WERI-Rb-1 (cell line): ENCODE measurements at regions not wholly inside any gene's neighbourhood (a gene's known extent, or its start where the extent isn't known, plus 50 kb on each side); places are given as distances from the start of the nearest gene placed in this dataset.

Source experiments
- DNase-seq: peaks from one replicate; pipeline ENCODE4 v3.0.0-alpha.2; 2020
- H3K27ac ChIP-seq: fragments of 250-450 bp; sonication (Bioruptor Pico); 2 replicates; pipeline ENCODE4 v1.5.1; 2020; ENCODE audit warnings: mild to moderate bottlenecking, moderate library complexity
- H3K27me3 ChIP-seq: fragments of 250-450 bp; sonication (Bioruptor Pico); 2 replicates; pipeline ENCODE4 v1.5.1; 2021; ENCODE audit warnings: mild to moderate bottlenecking, low read depth, moderate library complexity; ENCODE audit not compliant: insufficient read depth, severe bottlenecking
- H3K36me3 ChIP-seq: fragments of 250-450 bp; sonication (Bioruptor Pico); 2 replicates; pipeline ENCODE4 v1.5.1; 2020; ENCODE audit warnings: mild to moderate bottlenecking, moderate library complexity
- H3K4me3 ChIP-seq: 2 replicates; pipeline ENCODE4 v1.5.1; 2011; ENCODE audit warnings: low read depth, mild to moderate bottlenecking, control low read depth, low read length
- H3K9me3 ChIP-seq: fragments of 250-450 bp; sonication (Bioruptor Pico); 2 replicates; pipeline ENCODE4 v1.5.1; 2021; ENCODE audit warnings: mild to moderate bottlenecking, moderate library complexity; ENCODE audit not compliant: severe bottlenecking
- TF ChIP-seq, protein P1 (sequence below): IDR thresholded peaks from 2 replicates; pipeline ENCODE4 v1.5.1; 2011; ENCODE audit warnings: low read depth, mild to moderate bottlenecking, control low read depth, inconsistent platforms, low read length

DNA sequence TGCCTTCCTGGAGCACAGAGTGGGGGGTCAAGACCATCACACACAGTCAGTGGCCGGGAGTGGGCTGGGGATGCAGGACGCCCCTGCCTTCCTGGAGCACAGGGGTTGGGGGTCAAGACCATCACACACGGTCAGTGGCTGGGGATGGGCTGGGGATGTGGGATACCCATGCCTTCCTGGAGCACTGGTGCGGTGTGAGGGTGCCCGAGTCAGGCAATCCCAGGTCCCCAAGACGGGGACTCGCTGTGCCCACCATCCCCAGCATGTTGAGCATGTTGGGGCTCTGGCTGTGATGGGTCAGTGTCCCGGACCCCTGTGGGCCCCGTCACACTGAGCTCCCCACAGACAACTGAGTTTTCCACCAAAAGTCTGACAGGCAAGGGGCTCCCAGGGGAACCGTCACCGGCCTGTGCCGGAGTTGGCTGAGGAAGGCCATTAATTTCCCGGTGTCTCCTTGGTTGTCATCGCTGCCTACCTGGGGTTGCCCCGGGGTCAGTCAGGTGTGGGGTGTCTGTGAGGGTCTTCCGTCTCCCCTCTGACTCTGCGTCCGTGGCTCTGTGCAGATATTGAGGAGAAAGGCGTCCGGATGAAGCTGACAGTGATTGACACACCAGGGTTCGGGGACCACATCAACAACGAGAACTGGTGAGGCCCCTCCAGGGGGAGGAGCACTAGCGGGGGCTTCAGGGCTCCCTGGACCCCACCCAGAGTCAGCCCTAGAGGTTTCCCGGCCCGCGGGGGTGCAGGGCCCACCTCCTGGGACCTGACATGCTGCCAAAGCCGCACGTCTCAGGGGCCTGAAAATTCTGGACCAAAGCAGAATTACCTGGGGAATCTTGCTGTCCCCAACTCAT lies 347.1 kb downstream of the SEC14L1 start:
- Histone ChIP-seq H3K36me3 (peaks cover 91% of the 10 kb centered on the region), H3K9me3 (peaks cover 4% of the 10 kb centered on the region), H3K27me3 (no peaks in the 10 kb centered on the region), H3K4me3 (no peak overlapping the region), H3K27ac (no peak overlapping the region)
- TF ChIP-seq, protein P1, sequence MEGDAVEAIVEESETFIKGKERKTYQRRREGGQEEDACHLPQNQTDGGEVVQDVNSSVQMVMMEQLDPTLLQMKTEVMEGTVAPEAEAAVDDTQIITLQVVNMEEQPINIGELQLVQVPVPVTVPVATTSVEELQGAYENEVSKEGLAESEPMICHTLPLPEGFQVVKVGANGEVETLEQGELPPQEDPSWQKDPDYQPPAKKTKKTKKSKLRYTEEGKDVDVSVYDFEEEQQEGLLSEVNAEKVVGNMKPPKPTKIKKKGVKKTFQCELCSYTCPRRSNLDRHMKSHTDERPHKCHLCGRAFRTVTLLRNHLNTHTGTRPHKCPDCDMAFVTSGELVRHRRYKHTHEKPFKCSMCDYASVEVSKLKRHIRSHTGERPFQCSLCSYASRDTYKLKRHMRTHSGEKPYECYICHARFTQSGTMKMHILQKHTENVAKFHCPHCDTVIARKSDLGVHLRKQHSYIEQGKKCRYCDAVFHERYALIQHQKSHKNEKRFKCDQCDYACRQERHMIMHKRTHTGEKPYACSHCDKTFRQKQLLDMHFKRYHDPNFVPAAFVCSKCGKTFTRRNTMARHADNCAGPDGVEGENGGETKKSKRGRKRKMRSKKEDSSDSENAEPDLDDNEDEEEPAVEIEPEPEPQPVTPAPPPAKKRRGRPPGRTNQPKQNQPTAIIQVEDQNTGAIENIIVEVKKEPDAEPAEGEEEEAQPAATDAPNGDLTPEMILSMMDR = no peak
- DNase-seq = no peak

DNA sequence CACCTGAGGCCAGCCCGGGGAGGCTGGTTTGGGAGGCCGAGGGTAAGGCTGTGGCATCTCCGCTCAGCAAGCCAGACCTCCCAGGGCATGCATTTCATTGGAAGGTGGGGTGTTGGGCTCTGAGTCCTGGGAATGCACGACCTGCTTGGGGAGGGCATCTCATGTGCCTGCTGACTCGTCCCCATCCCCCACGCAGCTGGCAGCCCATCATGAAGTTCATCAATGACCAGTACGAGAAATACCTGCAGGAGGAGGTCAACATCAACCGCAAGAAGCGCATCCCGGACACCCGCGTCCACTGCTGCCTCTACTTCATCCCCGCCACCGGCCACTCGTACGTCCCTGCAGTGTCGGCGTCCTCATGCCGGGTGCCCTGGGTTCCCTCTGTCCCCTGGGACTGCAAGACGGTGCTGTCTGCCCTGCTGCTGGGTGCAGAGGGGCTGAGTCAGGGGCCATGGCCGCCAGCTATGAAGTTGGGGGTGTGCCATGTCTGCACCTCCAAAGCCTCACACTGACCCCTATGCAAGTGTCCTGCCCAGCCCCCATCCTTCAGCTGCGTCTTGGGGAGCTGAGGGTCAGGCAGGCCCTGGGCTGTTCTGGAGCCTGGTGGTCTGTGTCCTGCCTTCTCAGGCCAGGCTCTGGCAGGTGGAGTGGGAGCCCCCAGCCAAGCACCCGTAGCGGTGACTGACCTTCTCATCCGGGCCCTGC lies 347.9 kb downstream of the SEC14L1 start:
- Histone ChIP-seq H3K27ac (no peak overlapping the region), H3K9me3 (no peaks in the 10 kb centered on the region), H3K27me3 (no peaks in the 10 kb centered on the region), H3K36me3 (peaks cover 89% of the 10 kb centered on the region), H3K4me3 (no peak overlapping the region)
- DNase-seq = no peak
- TF ChIP-seq, protein P1 = no peak

GRCh38 chr17:77489239-77489892 lies 348.6 kb downstream of the SEC14L1 start:
- Histone ChIP-seq H3K27me3 (no peaks in the 10 kb centered on the region), H3K9me3 (no peaks in the 10 kb centered on the region), H3K4me3 (no peak overlapping the region), H3K27ac (no peak overlapping the region), H3K36me3 (peaks cover 91% of the 10 kb centered on the region)
- DNase-seq = no peak
- TF ChIP-seq, protein P1 = no peak

DNA sequence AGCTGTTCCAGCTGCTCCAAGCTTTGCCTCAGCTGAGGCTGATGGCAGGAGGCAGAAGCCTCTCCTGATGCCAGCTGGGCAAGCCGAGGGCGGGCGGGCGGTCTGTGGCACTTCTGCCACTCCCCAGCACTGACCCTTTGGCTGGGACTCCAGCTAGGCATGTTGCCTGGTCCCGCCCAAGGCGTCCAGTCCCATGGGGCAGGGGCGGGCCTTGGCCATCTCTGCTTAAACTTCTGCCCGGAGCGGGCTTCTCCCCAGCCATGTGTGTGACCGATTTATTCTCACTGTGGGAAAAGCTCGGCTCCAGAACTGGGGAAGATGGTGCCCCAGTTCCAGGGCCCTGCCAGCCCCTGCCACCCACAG lies 349.1 kb downstream of the SEC14L1 start:
- Histone ChIP-seq H3K27me3 (no peaks in the 10 kb centered on the region), H3K9me3 (no peaks in the 10 kb centered on the region), H3K4me3 (no peak overlapping the region), H3K36me3 (peaks cover 96% of the 10 kb centered on the region), H3K27ac (no peak overlapping the region)
- TF ChIP-seq, protein P1 = no peak
- DNase-seq = no peak

DNA sequence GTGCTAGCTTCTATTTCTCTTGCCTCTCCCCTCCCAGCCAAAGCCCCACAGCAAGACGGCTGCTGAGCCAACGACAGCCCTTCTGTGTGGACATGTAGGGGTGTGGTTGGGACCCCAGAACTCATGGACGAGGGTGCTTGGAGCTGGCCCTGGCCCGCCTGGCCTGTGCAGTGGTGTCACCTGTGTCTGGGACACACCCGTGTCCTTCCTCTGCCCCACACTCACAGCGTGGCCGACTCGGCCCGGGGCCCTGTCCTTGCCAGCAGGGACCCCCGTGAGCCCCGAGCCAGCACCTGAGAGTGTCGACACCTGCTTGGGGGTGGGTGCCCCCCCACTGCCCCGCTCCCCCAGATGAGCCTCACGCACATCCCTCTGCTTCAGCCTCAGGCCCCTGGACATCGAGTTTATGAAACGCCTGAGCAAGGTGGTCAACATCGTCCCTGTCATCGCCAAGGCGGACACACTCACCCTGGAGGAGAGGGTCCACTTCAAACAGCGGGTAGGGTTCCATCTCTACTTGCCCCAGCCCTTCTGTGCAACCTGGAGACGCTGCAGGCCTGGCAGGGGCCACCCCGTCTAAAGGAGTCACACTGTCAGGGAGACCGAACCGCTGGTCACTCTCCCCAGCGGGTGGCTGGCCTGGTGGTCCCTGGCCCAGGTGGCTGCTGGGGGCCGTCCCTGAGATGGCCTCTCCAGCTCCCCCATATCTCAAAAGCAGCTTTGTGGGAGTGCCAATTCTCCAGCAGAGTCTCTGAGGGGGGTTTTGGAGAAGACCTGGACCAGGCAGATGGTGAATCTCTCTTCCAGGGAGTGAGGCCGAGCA lies 349.8 kb downstream of the SEC14L1 start:
- TF ChIP-seq, protein P1 = no peak
- Histone ChIP-seq H3K36me3 (peaks cover 96% of the 10 kb centered on the region), H3K27ac (no peak overlapping the region), H3K4me3 (no peak overlapping the region), H3K9me3 (no peaks in the 10 kb centered on the region), H3K27me3 (no peaks in the 10 kb centered on the region)
- no peak for DNase-seq
